ENCODE measurements at regions not wholly inside any gene's neighbourhood (a gene's known extent, or its start where the extent isn't known, plus 50 kb on each side); places are given as distances from the start of the nearest gene placed in this dataset.
A peak's percentile ranks its signal among the peaks of the same experiment; 100 is the strongest.

GRCh38 chr16:9311303-9311954, 220.0 kb downstream of the HAPSTR1 start:
- WGBS, 2 experiments (ENCODE audit: low coverage in 1 of 2, low lambda C conversion rate in 2 of 2, missing lambda C conversion rate in 2 of 2) = 3 to 6% methylated on average over 5 of the region's 5 CpGs
- no peaks in the 10 kb centered on the region for H3F3A ChIP-seq (ENCODE audit: insufficient read depth)

GRCh38 chr16:9316008-9316407, 224.6 kb downstream of the HAPSTR1 start:
- H3K27ac ChIP-seq = no peak overlapping the region
- DNase-seq = no peak
- no peak overlapping the region for H3K4me2 ChIP-seq (ENCODE audit: unreplicated experiment)
- H3K79me2 ChIP-seq (ENCODE audit: insufficient read depth) = no peaks in the 10 kb centered on the region
- TF ChIP-seq EZH2 (IDR thresholded peaks at IDR 0.05; ENCODE audit: insufficient read depth, poor library complexity, severe bottlenecking) (no peak), EZH2phosphoT487 (IDR thresholded peaks at IDR 0.05; ENCODE audit: insufficient read depth, low read depth) (no peak)
- H3F3A ChIP-seq (ENCODE audit: insufficient read depth) = no peaks in the 10 kb centered on the region
- H3K9me3 ChIP-seq (ENCODE audit: low read depth) = no peaks in the 10 kb centered on the region
- H4K20me1 ChIP-seq (ENCODE audit: insufficient read depth) = no peaks in the 10 kb centered on the region
- no peak overlapping the region for H3K9ac ChIP-seq
- no peak overlapping the region for H3K4me3 ChIP-seq
- H3K27me3 ChIP-seq (replicated peaks; ENCODE audit: insufficient read depth) = no peaks in the 10 kb centered on the region
- H2AFZ ChIP-seq = no peak overlapping the region
- H3K36me3 ChIP-seq (ENCODE audit: low read depth) = no peaks in the 10 kb centered on the region
- H3K4me1 ChIP-seq (ENCODE audit: insufficient read depth) = no peaks in the 10 kb centered on the region
- H3K9me2 ChIP-seq (ENCODE audit: insufficient read depth) = no peaks in the 10 kb centered on the region
- in situ Hi-C loops (cut with MboI) = no loop called here

More at GRCh38 chr16:9311303-9311954, 220.0 kb downstream of the HAPSTR1 start:
- Histone ChIP-seq H3K9ac (no peak overlapping the region), H2AFZ (no peak overlapping the region), H3K27ac (no peak overlapping the region), H3K9me3 (ENCODE audit: low read depth) (no peaks in the 10 kb centered on the region), H3K4me2 (ENCODE audit: unreplicated experiment) (no peak overlapping the region), H3K4me1 (ENCODE audit: insufficient read depth) (no peaks in the 10 kb centered on the region), H3K9me2 (ENCODE audit: insufficient read depth) (no peaks in the 10 kb centered on the region), H3K27me3 (replicated peaks; ENCODE audit: insufficient read depth) (no peaks in the 10 kb centered on the region), H3K36me3 (ENCODE audit: low read depth) (no peaks in the 10 kb centered on the region), H4K20me1 (ENCODE audit: insufficient read depth) (no peaks in the 10 kb centered on the region), H3K4me3 (no peak overlapping the region), H3K79me2 (ENCODE audit: insufficient read depth) (no peaks in the 10 kb centered on the region)
- peak; percentile 10 for DNase-seq
- TF ChIP-seq EZH2 (IDR thresholded peaks at IDR 0.05; ENCODE audit: insufficient read depth, poor library complexity, severe bottlenecking) (no peak), EZH2phosphoT487 (IDR thresholded peaks at IDR 0.05; ENCODE audit: insufficient read depth, low read depth) (no peak)
- in situ Hi-C loops (cut with MboI) = no loop called here

- Histone ChIP-seq H3K9me3 (ENCODE audit: low read depth) (no peaks in the 10 kb centered on the region), H3K79me2 (ENCODE audit: insufficient read depth) (no peaks in the 10 kb centered on the region), H3K36me3 (ENCODE audit: low read depth) (no peaks in the 10 kb centered on the region), H3K4me2 (ENCODE audit: unreplicated experiment) (no peak overlapping the region), H3K27ac (no peak overlapping the region), H3K4me1 (ENCODE audit: insufficient read depth) (no peaks in the 10 kb centered on the region), H3K4me3 (no peak overlapping the region), H3K9ac (no peak overlapping the region), H3K9me2 (ENCODE audit: insufficient read depth) (no peaks in the 10 kb centered on the region), H3K27me3 (replicated peaks; ENCODE audit: insufficient read depth) (no peaks in the 10 kb centered on the region), H3F3A (ENCODE audit: insufficient read depth) (no peaks in the 10 kb centered on the region), H2AFZ (no peak overlapping the region), H4K20me1 (ENCODE audit: insufficient read depth) (no peaks in the 10 kb centered on the region)
- no peak for TF ChIP-seq EZH2 (IDR thresholded peaks at IDR 0.05; ENCODE audit: insufficient read depth, poor library complexity, severe bottlenecking)
- TF ChIP-seq EZH2phosphoT487 (IDR thresholded peaks at IDR 0.05; ENCODE audit: insufficient read depth, low read depth) = no peak
- in situ Hi-C loops (cut with MboI) = no loop called here
- WGBS, 2 experiments (ENCODE audit: low coverage in 1 of 2, low lambda C conversion rate in 2 of 2, missing lambda C conversion rate in 2 of 2) = 2 to 11% methylated on average over 2 of the region's 2 CpGs
- DNase-seq = no peak
These were observed 225.2 kb downstream of the HAPSTR1 start for GRCh38 chr16:9316615-9317014.

- Histone ChIP-seq H2AFZ (no peak overlapping the region), H3K4me3 (no peak overlapping the region), H3K79me2 (ENCODE audit: insufficient read depth) (no peaks in the 10 kb centered on the region), H3K36me3 (ENCODE audit: low read depth) (no peaks in the 10 kb centered on the region), H4K20me1 (ENCODE audit: insufficient read depth) (no peaks in the 10 kb centered on the region), H3F3A (ENCODE audit: insufficient read depth) (no peaks in the 10 kb centered on the region), H3K4me1 (ENCODE audit: insufficient read depth) (no peaks in the 10 kb centered on the region), H3K9me3 (ENCODE audit: low read depth) (no peaks in the 10 kb centered on the region), H3K4me2 (ENCODE audit: unreplicated experiment) (no peak overlapping the region), H3K27ac (no peak overlapping the region), H3K27me3 (replicated peaks; ENCODE audit: insufficient read depth) (no peaks in the 10 kb centered on the region), H3K9ac (no peak overlapping the region), H3K9me2 (ENCODE audit: insufficient read depth) (no peaks in the 10 kb centered on the region)
- DNase-seq = no peak
- 9 to 11% methylated on average over 2 of the region's 2 CpGs for WGBS, 2 experiments (ENCODE audit: low coverage in 1 of 2, low lambda C conversion rate in 2 of 2, missing lambda C conversion rate in 2 of 2)
- TF ChIP-seq EZH2 (IDR thresholded peaks at IDR 0.05; ENCODE audit: insufficient read depth, poor library complexity, severe bottlenecking) (no peak), EZH2phosphoT487 (IDR thresholded peaks at IDR 0.05; ENCODE audit: insufficient read depth, low read depth) (no peak)
- in situ Hi-C loops (cut with MboI) = no loop called here
These were observed 227.3 kb downstream of the HAPSTR1 start for GRCh38 chr16:9318764-9319163.

- no peaks in the 10 kb centered on the region for H3K9me3 ChIP-seq (ENCODE audit: low read depth)
- H3K27me3 ChIP-seq (replicated peaks; ENCODE audit: insufficient read depth) = no peaks in the 10 kb centered on the region
- DNase-seq = no peak
- H3K9ac ChIP-seq = no peak overlapping the region
- H3F3A ChIP-seq (ENCODE audit: insufficient read depth) = no peaks in the 10 kb centered on the region
- no peaks in the 10 kb centered on the region for H3K36me3 ChIP-seq (ENCODE audit: low read depth)
- no peak overlapping the region for H3K4me3 ChIP-seq
- no peaks in the 10 kb centered on the region for H4K20me1 ChIP-seq (ENCODE audit: insufficient read depth)
- no peak for TF ChIP-seq EZH2phosphoT487 (IDR thresholded peaks at IDR 0.05; ENCODE audit: insufficient read depth, low read depth)
- TF ChIP-seq EZH2 (IDR thresholded peaks at IDR 0.05; ENCODE audit: insufficient read depth, poor library complexity, severe bottlenecking) = no peak
- H2AFZ ChIP-seq = no peak overlapping the region
- no peak overlapping the region for H3K27ac ChIP-seq
- H3K9me2 ChIP-seq (ENCODE audit: insufficient read depth) = no peaks in the 10 kb centered on the region
- in situ Hi-C loops (cut with MboI) = no loop called here
- WGBS, 2 experiments (ENCODE audit: low coverage in 1 of 2, low lambda C conversion rate in 2 of 2, missing lambda C conversion rate in 2 of 2) = 28 to 36% methylated on average over 3 of the region's 3 CpGs
- no peaks in the 10 kb centered on the region for H3K79me2 ChIP-seq (ENCODE audit: insufficient read depth)
- no peak overlapping the region for H3K4me2 ChIP-seq (ENCODE audit: unreplicated experiment)
- no peaks in the 10 kb centered on the region for H3K4me1 ChIP-seq (ENCODE audit: insufficient read depth)
These were observed 231.3 kb downstream of the HAPSTR1 start for GRCh38 chr16:9322769-9323168.
